Psoas muscle (tissue), 7 donors: ENCODE measurements at regions not wholly inside any gene's neighbourhood (a gene's known extent, or its start where the extent isn't known, plus 50 kb on each side); places are given as distances from the start of the nearest gene placed in this dataset.
"Not testable (repeated sequence)": the region's sequence is repeated elsewhere in the genome, so short reads cannot be mapped to it uniquely, and the experiment has no call there.

Experiments used
- ATAC-seq, 4 donors: fragments of 200-7000 bp; cut with Tn5 transposase; one replicate each; pipeline ENCODE4 v1.9.1; 2020; ENCODE audit warnings: moderate library complexity in 3 of 4, mild to moderate bottlenecking in 2 of 4
- DNase-seq, 2 donors: peaks; one replicate each; pipeline ENCODE4 v3.0.0-alpha.2; 2020
- H3K27ac ChIP-seq: fragments of 200-600 bp; one replicate; pipeline ENCODE4 v1.8.0; 2022
- H3K27me3 ChIP-seq, 3 donors: fragments of 200-600 bp in 1 of 3; one replicate each; pipeline versions ENCODE4 v1.6.1 to v1.8.0; 2013 to 2022; ENCODE audit warnings: low read length in 2 of 3, mild to moderate bottlenecking in 2 of 3, moderate library complexity in 1 of 3; ENCODE audit not compliant: insufficient read depth in 3 of 3
- H3K36me3 ChIP-seq, 2 donors: fragments of 200-600 bp in 1 of 2; one replicate each; pipeline versions ENCODE4 v1.6.1 to v1.8.0; 2013 to 2022; ENCODE audit warnings: low read depth in 1 of 2, mild to moderate bottlenecking in 1 of 2, moderate library complexity in 1 of 2; ENCODE audit not compliant: insufficient read depth in 1 of 2
- H3K4me1 ChIP-seq: fragments of 200-600 bp; one replicate; pipeline ENCODE4 v1.8.0; 2022
- H3K4me3 ChIP-seq: fragments of 200-600 bp; one replicate; pipeline ENCODE4 v1.8.0; 2022; ENCODE audit warnings: mild to moderate bottlenecking
- H3K9me3 ChIP-seq: fragments of 200-600 bp; one replicate; pipeline ENCODE4 v1.8.0; 2022
- WGBS, 3 donors: extraction: QIAGEN DNeasy Blood & Tissue Kit; methylation state at CpG; one replicate each; pipeline versions ENCODE4 v1.1.6 to v1.1.7; 2013; 5-methylcytosine and 5-hydroxymethylcytosine counted together
- intact Hi-C, 2 donors: fragments of 100-400 bp; cut with DNase I; formaldehyde crosslinking; loops; one replicate each; pipeline versions ENCODE4 v1.11.0 to v1.14.2; 2022
- TF ChIP-seq, protein P1 (sequence below): fragments of 200-600 bp; IDR thresholded peaks from one replicate; pipeline ENCODE4 v1.8.0; 2022; ENCODE audit warnings: antibody characterized with exemption
- donor health status: healthy with polysubstance abuse.
- donor health status: DM: no; HTN: no; CAD: no; lungs with moderate emphysema.
- donor health status: Bipolar disorder and iron deficiency.
- donor health status: healthy.
- donor health status: DM: yes; HTN: yes; CAD: no.
- donor health status: DM: no; HTN: no; CAD: no.
- donor health status: DM: yes; HTN: yes; CAD: no.

DNA sequence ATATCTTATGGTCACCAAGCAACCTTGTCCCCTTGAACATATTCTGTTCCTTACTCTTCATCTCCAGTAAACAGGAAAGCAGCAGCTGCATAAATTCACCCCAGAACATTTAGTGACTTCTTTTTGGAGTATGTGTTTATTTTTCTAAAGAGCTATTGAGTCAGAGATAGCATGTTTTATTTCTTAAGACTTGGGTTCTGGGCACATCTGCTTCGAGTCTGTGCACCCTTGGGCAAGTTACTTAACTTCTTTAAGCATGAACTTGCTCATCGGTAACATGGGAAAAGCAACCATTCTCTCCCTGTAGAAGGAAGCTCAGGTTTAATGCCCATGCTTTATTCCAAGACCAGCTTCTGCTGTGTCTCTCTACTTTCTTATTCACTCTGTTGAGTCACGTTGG lies 309.3 kb upstream of the MEX3C start:
- intact Hi-C loops = no loop called here
- Histone ChIP-seq H3K27me3 (no peaks in the 10 kb centered on the region), H3K4me1 (no peaks in the 10 kb centered on the region), H3K9me3 (no peaks in the 10 kb centered on the region), H3K27ac (no peak overlapping the region), H3K36me3 (no peaks in the 10 kb centered on the region), H3K4me3 (no peak overlapping the region)
- TF ChIP-seq, protein P1, sequence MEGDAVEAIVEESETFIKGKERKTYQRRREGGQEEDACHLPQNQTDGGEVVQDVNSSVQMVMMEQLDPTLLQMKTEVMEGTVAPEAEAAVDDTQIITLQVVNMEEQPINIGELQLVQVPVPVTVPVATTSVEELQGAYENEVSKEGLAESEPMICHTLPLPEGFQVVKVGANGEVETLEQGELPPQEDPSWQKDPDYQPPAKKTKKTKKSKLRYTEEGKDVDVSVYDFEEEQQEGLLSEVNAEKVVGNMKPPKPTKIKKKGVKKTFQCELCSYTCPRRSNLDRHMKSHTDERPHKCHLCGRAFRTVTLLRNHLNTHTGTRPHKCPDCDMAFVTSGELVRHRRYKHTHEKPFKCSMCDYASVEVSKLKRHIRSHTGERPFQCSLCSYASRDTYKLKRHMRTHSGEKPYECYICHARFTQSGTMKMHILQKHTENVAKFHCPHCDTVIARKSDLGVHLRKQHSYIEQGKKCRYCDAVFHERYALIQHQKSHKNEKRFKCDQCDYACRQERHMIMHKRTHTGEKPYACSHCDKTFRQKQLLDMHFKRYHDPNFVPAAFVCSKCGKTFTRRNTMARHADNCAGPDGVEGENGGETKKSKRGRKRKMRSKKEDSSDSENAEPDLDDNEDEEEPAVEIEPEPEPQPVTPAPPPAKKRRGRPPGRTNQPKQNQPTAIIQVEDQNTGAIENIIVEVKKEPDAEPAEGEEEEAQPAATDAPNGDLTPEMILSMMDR = no peak
- DNase-seq (no peak), ATAC-seq (no peak)
- 82 to 85% (median 82%) methylated on average over 3 of the region's 3 CpGs for WGBS, 3 donors

DNA sequence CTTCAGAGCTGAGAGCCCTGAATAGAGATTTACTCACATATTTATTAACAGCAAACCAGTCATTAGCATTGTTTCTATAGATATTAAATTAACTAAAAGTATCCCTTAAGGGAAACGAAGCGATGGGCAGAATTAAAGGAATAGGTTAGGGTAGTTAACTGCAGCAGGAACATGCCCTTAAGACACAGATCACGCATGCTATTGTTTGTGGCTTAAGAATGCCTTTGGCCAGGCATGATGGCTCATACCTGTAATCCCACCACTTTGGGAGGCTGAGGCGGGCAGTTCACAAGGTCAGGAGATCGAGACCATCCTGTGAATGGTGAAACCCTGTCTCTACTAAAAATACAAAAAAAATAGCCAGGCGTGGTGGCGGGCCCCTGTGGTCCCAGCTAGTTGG lies 310.9 kb upstream of the MEX3C start:
- H3K4me1 ChIP-seq, H3K4me3 ChIP-seq, H3K36me3 ChIP-seq, H3K27me3 ChIP-seq, intact Hi-C loops, ATAC-seq, H3K27ac ChIP-seq, H3K9me3 ChIP-seq, DNase-seq: not testable (repeated sequence)
- 90 to 94% (median 91%) methylated on average over 7 of the region's 7 CpGs for WGBS, 3 donors

- Histone ChIP-seq H3K4me3 (no peak overlapping the region), H3K9me3 (no peaks in the 10 kb centered on the region), H3K27me3 (no peaks in the 10 kb centered on the region), H3K36me3 (no peaks in the 10 kb centered on the region), H3K27ac (no peak overlapping the region), H3K4me1 (no peaks in the 10 kb centered on the region)
- TF ChIP-seq, protein P1 = no peak
- intact Hi-C loops = no loop called here
- ATAC-seq = no peak
- no peak for DNase-seq
Measured at GRCh38 chr18:51510020-51510419, 312.5 kb upstream of the MEX3C start.

GRCh38 chr18:51513517-51513916 lies 316.0 kb upstream of the MEX3C start:
- ATAC-seq (no peak), DNase-seq (no peak)
- intact Hi-C loops = no loop called here
- Histone ChIP-seq H3K36me3 (no peaks in the 10 kb centered on the region), H3K27me3 (no peaks in the 10 kb centered on the region), H3K4me3 (no peak overlapping the region), H3K4me1 (no peaks in the 10 kb centered on the region), H3K9me3 (no peaks in the 10 kb centered on the region), H3K27ac (no peak overlapping the region)
- TF ChIP-seq, protein P1 = no peak

- Histone ChIP-seq H3K27ac (no peak overlapping the region), H3K4me1 (no peaks in the 10 kb centered on the region), H3K9me3 (no peaks in the 10 kb centered on the region), H3K4me3 (no peak overlapping the region), H3K27me3 (no peaks in the 10 kb centered on the region), H3K36me3 (no peaks in the 10 kb centered on the region)
- DNase-seq (no peak), ATAC-seq (no peak)
- intact Hi-C loops = no loop called here
- TF ChIP-seq, protein P1 = no peak
- WGBS, 3 donors = 84 to 92% (median 87%) methylated on average over 2 of the region's 2 CpGs
Measured at GRCh38 chr18:51514128-51514527, 316.6 kb upstream of the MEX3C start.
